Activated naive CD4-positive, alpha-beta T cell treated with anti-CD3 and anti-CD28 coated beads for 36 hours (primary cell): ENCODE measurements at regions not wholly inside any gene's neighbourhood (a gene's known extent, or its start where the extent isn't known, plus 50 kb on each side); places are given as distances from the start of the nearest gene placed in this dataset.

Source experiments
- CTCF ChIA-PET: fragments of 350-600 bp; sonication (Branson Sonifier 250); formaldehyde crosslinking; loops from one replicate; lab custom pipeline; 2021; ENCODE audit warnings: antibody characterized with exemption; lab: Charles Lee
- DNase-seq: peaks from one replicate; pipeline ENCODE4 v3.0.0-alpha.2; 2020
- H3K27ac Mint-ChIP-seq: one replicate; pipeline ENCODE4 v1.8.0; 2021; ENCODE audit warnings: mild to moderate bottlenecking, mixed read lengths
- H3K27me3 Mint-ChIP-seq: one replicate; pipeline ENCODE4 v1.8.0; 2021; ENCODE audit warnings: low read depth, mixed read lengths
- H3K36me3 Mint-ChIP-seq: one replicate; pipeline ENCODE4 v1.8.0; 2021; ENCODE audit warnings: low read depth, mixed read lengths
- H3K4me1 Mint-ChIP-seq: one replicate; pipeline ENCODE4 v1.8.0; 2021; ENCODE audit warnings: low read depth, mixed read lengths
- H3K4me3 Mint-ChIP-seq: one replicate; pipeline ENCODE4 v1.8.0; 2021; ENCODE audit warnings: mild to moderate bottlenecking, moderate library complexity, mixed read lengths
- H3K9me3 Mint-ChIP-seq: one replicate; pipeline ENCODE4 v1.8.0; 2021; ENCODE audit warnings: mixed read lengths
- intact Hi-C: fragments of 100-400 bp; cut with micrococcal nuclease; formaldehyde crosslinking; loops from one replicate; pipeline ENCODE4 v1.15.1; 2023

DNA sequence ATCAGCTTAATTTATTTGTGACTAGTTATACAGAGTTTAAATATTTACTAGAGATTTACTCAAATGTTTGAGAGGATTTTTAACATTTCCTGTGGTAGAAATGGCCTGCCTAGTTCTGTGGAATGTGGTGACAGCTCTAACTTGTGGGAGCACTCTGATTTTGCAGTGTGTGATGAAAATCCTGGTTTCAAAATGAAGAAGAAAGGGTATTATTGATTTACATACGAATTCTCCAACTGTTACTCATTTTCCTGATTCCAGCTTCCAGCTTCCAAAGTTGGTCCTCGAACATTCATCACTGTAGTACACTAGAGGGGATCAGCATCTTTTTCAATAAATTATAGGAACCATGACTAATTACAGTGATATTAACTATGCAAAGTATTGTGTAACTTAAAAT lies 462.7 kb upstream of the PKN2 start:
- intact Hi-C loops = no loop called here
- no peak overlapping the region for H3K4me3 Mint-ChIP-seq
- H3K9me3 Mint-ChIP-seq = no peaks in the 10 kb centered on the region
- no peaks in the 10 kb centered on the region for H3K36me3 Mint-ChIP-seq
- no peak overlapping the region for H3K27ac Mint-ChIP-seq
- no peaks in the 10 kb centered on the region for H3K27me3 Mint-ChIP-seq
- CTCF ChIA-PET = no interaction called here
- H3K4me1 Mint-ChIP-seq = no peaks in the 10 kb centered on the region
- no peak for DNase-seq

DNA sequence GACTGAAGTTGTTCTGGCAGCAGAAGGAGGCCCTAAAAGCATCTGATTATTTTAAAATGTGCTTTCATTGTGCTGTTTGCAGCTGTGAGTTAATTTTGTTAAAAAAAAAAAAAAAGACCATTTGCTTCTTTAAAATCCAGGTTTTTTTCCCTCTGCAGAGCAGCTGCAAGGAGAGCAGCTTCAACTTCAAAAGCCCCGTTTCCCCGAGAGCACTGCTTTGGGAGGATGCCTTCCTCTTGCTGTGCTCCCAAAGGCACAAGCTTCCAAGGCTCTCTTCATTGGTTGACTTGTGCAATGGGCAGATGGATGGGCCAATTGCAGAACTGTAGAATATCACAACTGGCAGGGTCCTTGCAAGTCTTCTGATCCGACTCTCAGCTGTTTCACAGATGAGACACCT lies 459.2 kb upstream of the PKN2 start:
- Mint-ChIP-seq H3K4me3 (no peak overlapping the region), H3K4me1 (no peaks in the 10 kb centered on the region), H3K9me3 (no peaks in the 10 kb centered on the region), H3K36me3 (no peaks in the 10 kb centered on the region), H3K27me3 (no peaks in the 10 kb centered on the region), H3K27ac (no peak overlapping the region)
- intact Hi-C loops = no loop called here
- CTCF ChIA-PET = interaction anchor here (0.6 to 1.3 kb wide), 3 partner anchors 44 to 741 kb away, joined by 3 read pairs; no protein-coding TSS in a partner anchor
- DNase-seq = no peak

DNA sequence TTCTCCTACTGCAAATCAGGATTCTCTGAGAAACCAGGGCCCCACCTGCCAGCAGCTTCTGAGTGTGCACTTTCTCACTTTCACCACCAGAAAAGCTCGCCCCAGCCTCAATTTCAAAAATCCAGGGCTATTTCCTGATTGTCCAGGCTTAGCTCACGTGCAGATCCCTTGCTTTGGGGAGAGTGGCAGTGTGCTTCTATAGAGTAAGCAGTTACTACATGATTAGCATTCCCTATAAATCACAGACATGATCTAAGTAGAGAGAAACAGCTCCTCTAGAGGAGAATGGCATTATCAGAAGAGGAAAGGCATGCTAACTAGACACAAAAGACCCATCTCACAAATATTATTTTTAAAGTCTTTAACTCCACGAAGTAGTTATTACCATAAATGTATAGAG lies 456.0 kb upstream of the PKN2 start:
- no peak for DNase-seq
- Mint-ChIP-seq H3K4me1 (no peaks in the 10 kb centered on the region), H3K27me3 (no peaks in the 10 kb centered on the region), H3K4me3 (no peak overlapping the region), H3K27ac (no peak overlapping the region), H3K36me3 (no peaks in the 10 kb centered on the region), H3K9me3 (no peaks in the 10 kb centered on the region)
- CTCF ChIA-PET = no interaction called here
- intact Hi-C loops = no loop called here

DNA sequence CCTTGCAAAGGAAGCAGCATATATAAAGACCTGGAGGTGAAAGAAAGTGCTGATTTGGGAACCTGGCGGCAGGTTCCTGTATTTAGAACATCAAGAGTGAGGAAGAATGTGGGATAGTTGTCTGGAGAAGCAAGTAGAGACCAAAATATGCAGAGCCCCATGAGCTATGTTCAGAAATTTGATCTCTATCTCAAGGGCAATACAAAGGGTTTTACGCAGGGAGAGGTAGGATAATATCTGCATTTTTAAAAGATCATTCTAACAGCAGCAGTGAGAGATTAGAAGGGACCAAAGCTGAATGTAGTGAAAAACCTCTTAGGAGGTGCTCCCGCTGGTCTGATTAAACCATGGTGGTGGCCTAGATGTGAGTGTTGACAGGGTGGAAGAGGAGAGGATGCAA lies 453.9 kb upstream of the PKN2 start:
- Mint-ChIP-seq H3K27me3 (no peaks in the 10 kb centered on the region), H3K4me3 (no peak overlapping the region), H3K9me3 (no peaks in the 10 kb centered on the region), H3K27ac (no peak overlapping the region), H3K36me3 (no peaks in the 10 kb centered on the region), H3K4me1 (no peaks in the 10 kb centered on the region)
- DNase-seq = no peak
- CTCF ChIA-PET = no interaction called here
- intact Hi-C loops = no loop called here

DNA sequence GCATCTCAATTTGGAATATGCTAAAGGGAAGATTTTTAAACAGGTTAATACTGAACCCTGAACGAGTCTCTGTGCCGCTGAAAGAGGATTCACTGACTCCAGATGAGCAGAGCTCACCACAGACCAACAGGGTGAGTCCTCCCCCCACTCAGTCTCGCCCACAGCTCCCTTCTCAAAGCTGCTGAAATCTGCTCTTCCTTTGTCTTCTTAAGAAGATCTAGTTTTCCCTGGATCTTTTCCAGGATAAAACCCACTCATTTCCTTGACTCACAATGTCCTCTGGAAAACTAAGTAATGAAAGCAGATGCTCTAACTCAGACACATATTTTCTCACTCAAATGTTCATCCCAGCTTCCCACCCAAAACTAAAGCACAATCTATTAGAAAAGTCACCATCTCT lies 447.0 kb upstream of the PKN2 start:
- H3K4me3 Mint-ChIP-seq = no peak overlapping the region
- DNase-seq = no peak
- H3K27me3 Mint-ChIP-seq = peaks cover 2% of the 10 kb centered on the region
- no peaks in the 10 kb centered on the region for H3K36me3 Mint-ChIP-seq
- H3K27ac Mint-ChIP-seq = no peak overlapping the region
- intact Hi-C loops = no loop called here
- no peaks in the 10 kb centered on the region for H3K4me1 Mint-ChIP-seq
- CTCF ChIA-PET = no interaction called here
- peaks cover 4% of the 10 kb centered on the region for H3K9me3 Mint-ChIP-seq

DNA sequence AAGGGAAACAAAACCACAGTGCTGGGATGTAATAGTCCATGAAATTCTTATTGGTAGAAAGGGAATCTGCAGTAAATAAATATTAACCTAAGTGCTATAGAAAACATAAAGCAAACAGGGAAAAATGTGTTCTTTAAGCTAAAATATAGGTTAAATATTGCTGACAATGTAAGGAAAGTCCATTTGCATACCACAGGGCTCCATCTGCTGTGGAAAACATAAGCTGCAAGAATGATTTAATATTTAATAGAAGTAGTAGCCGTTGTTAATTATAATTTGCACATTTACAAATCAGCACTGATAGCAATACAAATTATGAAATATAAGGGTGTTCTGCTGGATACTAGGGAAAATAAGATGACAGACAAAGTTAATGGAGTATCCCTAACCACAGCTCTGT lies 444.9 kb upstream of the PKN2 start:
- Mint-ChIP-seq H3K9me3 (peaks cover 10% of the 10 kb centered on the region), H3K27me3 (peaks cover 2% of the 10 kb centered on the region), H3K27ac (no peak overlapping the region), H3K4me1 (no peaks in the 10 kb centered on the region), H3K4me3 (no peak overlapping the region), H3K36me3 (no peaks in the 10 kb centered on the region)
- intact Hi-C loops = no loop called here
- DNase-seq = no peak
- CTCF ChIA-PET = interaction anchor here (0.9 kb wide), 1 partner anchor 59 kb away, joined by 7 read pairs; no protein-coding TSS in a partner anchor

DNA sequence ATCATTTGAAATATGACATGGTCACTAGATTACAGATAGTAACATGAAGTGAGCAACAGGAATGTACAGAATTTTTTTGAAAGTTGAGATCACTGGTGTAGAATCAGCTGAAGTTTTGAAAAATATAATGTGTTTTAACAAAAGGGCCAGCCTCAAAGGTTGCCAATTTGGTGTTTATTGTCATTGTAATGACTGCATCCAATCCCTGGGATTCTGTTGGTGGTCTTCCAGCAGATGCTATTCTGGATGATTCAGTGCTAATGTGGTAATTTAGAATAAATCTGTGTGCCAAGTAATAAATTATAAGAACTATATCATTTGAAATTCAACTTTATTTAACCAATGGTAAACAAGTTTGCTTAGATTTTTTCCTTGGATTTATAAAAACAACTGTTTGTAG lies 436.4 kb upstream of the PKN2 start:
- Mint-ChIP-seq H3K36me3 (no peaks in the 10 kb centered on the region), H3K9me3 (peaks cover 4% of the 10 kb centered on the region), H3K4me1 (no peaks in the 10 kb centered on the region), H3K4me3 (no peak overlapping the region), H3K27ac (no peak overlapping the region), H3K27me3 (no peaks in the 10 kb centered on the region)
- no peak for DNase-seq
- intact Hi-C loops = no loop called here
- CTCF ChIA-PET = no interaction called here

DNA sequence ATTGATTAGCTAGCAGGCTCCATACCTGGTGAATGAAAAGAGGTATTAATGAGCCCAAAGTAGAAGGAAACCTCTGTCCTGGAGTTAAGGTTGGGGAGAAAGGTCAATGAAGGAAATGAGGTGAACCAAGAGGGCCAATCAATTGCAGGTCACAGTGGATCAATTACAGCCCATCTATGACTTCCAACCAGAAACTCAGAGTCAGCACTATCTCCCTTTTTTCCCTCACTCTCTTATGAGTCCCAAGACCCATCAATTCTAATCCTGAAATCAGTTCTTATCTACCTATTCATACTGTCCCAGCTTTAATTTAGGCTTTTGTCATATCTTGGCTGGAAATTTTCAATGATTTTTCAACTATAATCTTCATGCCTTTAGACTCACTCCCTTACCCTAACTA lies 433.2 kb upstream of the PKN2 start:
- intact Hi-C loops = no loop called here
- H3K4me1 Mint-ChIP-seq = no peaks in the 10 kb centered on the region
- H3K4me3 Mint-ChIP-seq = no peak overlapping the region
- H3K36me3 Mint-ChIP-seq = no peaks in the 10 kb centered on the region
- H3K27ac Mint-ChIP-seq = no peak overlapping the region
- DNase-seq = no peak
- no peaks in the 10 kb centered on the region for H3K27me3 Mint-ChIP-seq
- CTCF ChIA-PET = no interaction called here
- no peaks in the 10 kb centered on the region for H3K9me3 Mint-ChIP-seq

DNA sequence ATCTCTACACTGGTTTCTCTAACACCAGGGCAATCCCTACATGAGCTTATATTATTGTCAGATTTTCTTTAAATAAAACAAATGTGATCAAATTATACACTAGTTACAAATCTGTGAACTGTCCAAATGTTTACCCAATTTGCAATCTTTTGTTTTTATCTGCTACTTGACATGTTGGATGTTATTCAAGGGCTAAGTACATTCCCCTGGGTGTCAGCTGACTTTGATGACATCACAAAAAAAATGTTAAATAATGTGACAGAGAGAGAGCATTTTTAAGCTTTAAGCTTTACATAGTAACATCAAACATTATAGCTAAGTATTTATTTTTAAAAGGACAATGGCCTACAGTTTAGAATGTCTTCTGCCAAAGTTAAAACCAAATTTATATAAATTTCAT lies 431.3 kb upstream of the PKN2 start:
- no peak for DNase-seq
- H3K36me3 Mint-ChIP-seq = no peaks in the 10 kb centered on the region
- H3K27ac Mint-ChIP-seq = no peak overlapping the region
- H3K4me3 Mint-ChIP-seq = no peak overlapping the region
- no peaks in the 10 kb centered on the region for H3K9me3 Mint-ChIP-seq
- CTCF ChIA-PET = no interaction called here
- intact Hi-C loops = no loop called here
- no peaks in the 10 kb centered on the region for H3K4me1 Mint-ChIP-seq
- no peaks in the 10 kb centered on the region for H3K27me3 Mint-ChIP-seq

DNA sequence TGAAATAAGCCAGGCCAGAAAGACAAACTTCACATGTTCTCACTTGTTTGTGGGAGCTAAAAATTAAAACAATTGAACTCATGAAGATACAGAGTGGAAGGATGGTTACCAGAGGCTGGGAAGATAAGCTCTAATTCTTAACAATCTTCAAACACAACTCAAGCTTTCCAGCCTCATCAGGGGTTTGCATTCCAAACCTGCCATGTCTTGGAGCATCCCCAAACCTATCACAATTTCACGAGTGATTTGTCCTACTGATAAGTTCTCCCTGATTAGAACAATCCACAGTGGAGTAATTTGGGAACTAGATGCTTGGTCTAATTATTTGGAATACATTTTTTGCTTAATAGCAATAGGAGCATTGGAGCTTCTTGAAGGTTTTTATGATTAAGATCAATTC lies 418.5 kb upstream of the PKN2 start:
- no peak for DNase-seq
- H3K4me3 Mint-ChIP-seq = no peak overlapping the region
- H3K4me1 Mint-ChIP-seq = no peaks in the 10 kb centered on the region
- CTCF ChIA-PET = no interaction called here
- no peaks in the 10 kb centered on the region for H3K9me3 Mint-ChIP-seq
- no peaks in the 10 kb centered on the region for H3K36me3 Mint-ChIP-seq
- intact Hi-C loops = no loop called here
- peaks cover 3% of the 10 kb centered on the region for H3K27me3 Mint-ChIP-seq
- H3K27ac Mint-ChIP-seq = no peak overlapping the region

DNA sequence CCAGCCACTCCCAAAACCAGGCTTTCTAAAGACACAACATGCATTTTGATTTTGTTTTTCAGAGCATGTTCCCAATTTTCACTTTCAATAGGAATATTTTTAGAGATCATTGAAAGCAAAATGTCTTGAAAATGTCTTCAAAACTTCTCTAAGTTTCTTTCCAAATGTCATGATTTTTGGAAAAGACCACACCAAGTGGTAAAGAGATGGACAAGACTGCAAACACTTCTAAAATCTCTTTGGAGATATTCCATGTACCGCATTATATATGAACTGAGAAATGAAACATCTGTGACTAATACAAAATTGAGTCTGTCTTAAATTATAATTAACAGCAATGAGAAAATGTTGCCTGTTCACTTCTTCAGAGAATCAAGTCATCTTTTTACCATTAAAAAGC lies 418.0 kb upstream of the PKN2 start:
- intact Hi-C loops = no loop called here
- DNase-seq = no peak

DNA sequence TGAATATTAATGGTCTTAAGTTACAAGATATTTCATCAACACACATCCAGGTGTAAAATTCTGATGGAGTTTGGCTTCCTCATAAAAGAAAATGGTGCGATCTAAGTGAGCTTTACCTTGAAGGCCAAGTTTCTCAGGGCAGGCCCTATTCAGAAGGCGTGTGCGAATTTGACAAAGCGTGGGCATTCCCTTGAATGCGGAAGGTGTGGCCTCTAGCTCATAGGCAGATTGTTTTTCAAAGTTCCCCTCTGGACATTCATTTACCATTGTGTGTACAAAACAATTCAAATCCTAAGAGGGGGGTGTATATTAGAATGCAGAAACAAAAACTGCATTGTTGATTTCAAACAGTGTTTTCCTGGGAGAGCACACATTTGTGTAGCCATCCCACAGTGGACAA lies 411.9 kb upstream of the PKN2 start:
- DNase-seq = no peak
- Mint-ChIP-seq H3K4me1 (no peaks in the 10 kb centered on the region), H3K9me3 (no peaks in the 10 kb centered on the region), H3K36me3 (no peaks in the 10 kb centered on the region), H3K27me3 (peaks cover 3% of the 10 kb centered on the region), H3K4me3 (no peak overlapping the region), H3K27ac (no peak overlapping the region)
- CTCF ChIA-PET = no interaction called here
- intact Hi-C loops = no loop called here

More for the DNA sequence above, 418.0 kb upstream of the PKN2 start:
- CTCF ChIA-PET = no interaction called here
- Mint-ChIP-seq H3K9me3 (no peaks in the 10 kb centered on the region), H3K36me3 (no peaks in the 10 kb centered on the region), H3K4me1 (no peaks in the 10 kb centered on the region), H3K27ac (no peak overlapping the region), H3K4me3 (no peak overlapping the region), H3K27me3 (peaks cover 3% of the 10 kb centered on the region)

DNA sequence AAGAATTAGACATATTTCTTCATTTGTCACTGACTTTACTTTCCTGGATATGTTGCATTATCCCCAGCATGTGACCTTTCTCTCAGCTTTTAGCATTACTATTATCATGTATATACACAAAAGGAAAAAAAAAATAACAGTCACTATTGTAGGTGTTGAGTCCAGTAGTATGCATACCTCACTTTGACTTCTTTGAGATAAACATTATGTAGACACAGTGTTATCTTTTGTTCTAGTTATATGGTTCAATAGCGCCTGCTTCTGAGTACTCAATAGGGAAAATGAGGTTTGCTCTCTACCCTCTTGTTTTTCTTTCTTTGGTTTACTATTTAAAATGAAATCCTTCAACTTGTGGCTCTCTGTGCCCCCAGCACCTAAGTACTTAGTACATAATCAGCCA lies 409.6 kb upstream of the PKN2 start:
- CTCF ChIA-PET = no interaction called here

More for the DNA sequence above, 409.6 kb upstream of the PKN2 start:
- no peak for DNase-seq
- Mint-ChIP-seq H3K27ac (no peak overlapping the region), H3K4me3 (no peak overlapping the region), H3K9me3 (peaks cover 4% of the 10 kb centered on the region), H3K4me1 (no peaks in the 10 kb centered on the region), H3K27me3 (no peaks in the 10 kb centered on the region), H3K36me3 (no peaks in the 10 kb centered on the region)
- intact Hi-C loops = no loop called here
